ENCODE measurements at regions not wholly inside any gene's neighbourhood (a gene's known extent, or its start where the extent isn't known, plus 50 kb on each side); places are given as distances from the start of the nearest gene placed in this dataset.

DNA sequence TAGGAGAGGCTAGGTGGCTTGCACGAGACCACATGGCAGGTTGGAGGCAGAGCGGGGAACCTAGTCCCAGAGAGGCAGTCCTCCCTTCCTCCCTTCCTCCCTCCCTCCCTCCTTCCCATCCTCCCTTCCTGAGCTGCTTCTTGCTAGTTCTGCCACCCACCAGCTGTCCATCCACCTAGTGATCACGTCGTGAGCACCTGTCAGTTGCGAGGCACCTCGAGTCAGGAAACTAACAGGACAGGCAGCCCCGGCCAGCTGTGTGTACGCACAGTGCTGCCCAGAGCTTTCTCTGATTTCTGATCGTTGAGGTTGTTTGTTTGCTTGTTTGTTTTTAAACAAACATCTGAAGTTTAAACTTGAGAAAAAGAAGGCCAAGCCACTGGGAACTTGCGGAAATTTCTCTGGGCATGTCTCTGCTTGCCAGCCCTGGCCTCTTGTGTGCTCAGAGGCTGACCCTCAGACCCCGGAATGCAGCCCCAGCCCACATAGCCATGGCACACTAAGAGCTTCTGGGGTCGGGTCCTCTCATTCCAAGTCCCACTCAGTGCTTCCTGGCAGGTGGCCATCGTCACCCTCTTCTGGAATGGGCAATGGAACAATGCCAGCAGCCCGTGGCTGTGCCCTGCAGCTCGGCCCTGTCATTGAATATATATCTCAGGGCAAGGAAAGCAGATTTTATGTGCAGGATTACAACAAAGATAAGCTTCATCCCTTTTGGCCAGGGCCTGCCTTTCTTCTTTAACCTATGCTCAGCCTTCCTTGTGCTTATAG lies 174.0 kb downstream of the KATNIP start:
- TF ChIP-seq, protein P1, sequence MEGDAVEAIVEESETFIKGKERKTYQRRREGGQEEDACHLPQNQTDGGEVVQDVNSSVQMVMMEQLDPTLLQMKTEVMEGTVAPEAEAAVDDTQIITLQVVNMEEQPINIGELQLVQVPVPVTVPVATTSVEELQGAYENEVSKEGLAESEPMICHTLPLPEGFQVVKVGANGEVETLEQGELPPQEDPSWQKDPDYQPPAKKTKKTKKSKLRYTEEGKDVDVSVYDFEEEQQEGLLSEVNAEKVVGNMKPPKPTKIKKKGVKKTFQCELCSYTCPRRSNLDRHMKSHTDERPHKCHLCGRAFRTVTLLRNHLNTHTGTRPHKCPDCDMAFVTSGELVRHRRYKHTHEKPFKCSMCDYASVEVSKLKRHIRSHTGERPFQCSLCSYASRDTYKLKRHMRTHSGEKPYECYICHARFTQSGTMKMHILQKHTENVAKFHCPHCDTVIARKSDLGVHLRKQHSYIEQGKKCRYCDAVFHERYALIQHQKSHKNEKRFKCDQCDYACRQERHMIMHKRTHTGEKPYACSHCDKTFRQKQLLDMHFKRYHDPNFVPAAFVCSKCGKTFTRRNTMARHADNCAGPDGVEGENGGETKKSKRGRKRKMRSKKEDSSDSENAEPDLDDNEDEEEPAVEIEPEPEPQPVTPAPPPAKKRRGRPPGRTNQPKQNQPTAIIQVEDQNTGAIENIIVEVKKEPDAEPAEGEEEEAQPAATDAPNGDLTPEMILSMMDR (IDR thresholded peaks at IDR 0.05), result no peak
- TF ChIP-seq POLR2A (IDR thresholded peaks at IDR 0.05) (no peak), POLR2AphosphoS5 (IDR thresholded peaks at IDR 0.05) (no peak)
